OCI-LY3 (cell line): ENCODE measurements at regions not wholly inside any gene's neighbourhood (a gene's known extent, or its start where the extent isn't known, plus 50 kb on each side); places are given as distances from the start of the nearest gene placed in this dataset.

Experiments
- EZH2phosphoT487 ChIP-seq: fragments of 200-600 bp; shearing (Covaris generic); IDR thresholded peaks from 2 replicates; pipeline ENCODE4 v1.6.1; 2018; ENCODE audit warnings: antibody characterized with exemption, mixed run types, low read depth
- TF ChIP-seq, protein P1 (sequence below): fragments of 200-600, 300-600 bp; sonication (generic); IDR thresholded peaks from 2 replicates; pipeline ENCODE4 v1.5.1; 2014; ENCODE audit warnings: antibody characterized with exemption, low read length, low read depth

DNA sequence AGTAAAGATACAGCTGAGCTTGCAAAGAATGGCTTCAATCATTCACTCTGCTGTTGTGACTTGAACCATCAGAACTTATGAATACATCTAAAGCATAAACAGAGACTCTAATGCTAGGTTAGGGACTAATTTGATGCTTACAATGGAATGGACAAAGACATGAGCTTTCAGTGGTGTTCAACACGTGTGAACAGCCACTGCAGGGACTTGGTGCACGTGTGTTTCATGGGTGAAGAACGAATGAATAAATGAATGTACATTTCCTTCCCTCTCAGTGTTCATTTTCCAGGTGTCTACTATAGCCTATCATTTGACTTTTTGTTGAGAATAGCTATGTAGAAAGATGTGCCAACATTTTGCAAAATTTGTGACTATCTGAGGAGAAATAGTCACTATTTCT lies 98.3 kb downstream of the VIP start:
- TF ChIP-seq, protein P1, sequence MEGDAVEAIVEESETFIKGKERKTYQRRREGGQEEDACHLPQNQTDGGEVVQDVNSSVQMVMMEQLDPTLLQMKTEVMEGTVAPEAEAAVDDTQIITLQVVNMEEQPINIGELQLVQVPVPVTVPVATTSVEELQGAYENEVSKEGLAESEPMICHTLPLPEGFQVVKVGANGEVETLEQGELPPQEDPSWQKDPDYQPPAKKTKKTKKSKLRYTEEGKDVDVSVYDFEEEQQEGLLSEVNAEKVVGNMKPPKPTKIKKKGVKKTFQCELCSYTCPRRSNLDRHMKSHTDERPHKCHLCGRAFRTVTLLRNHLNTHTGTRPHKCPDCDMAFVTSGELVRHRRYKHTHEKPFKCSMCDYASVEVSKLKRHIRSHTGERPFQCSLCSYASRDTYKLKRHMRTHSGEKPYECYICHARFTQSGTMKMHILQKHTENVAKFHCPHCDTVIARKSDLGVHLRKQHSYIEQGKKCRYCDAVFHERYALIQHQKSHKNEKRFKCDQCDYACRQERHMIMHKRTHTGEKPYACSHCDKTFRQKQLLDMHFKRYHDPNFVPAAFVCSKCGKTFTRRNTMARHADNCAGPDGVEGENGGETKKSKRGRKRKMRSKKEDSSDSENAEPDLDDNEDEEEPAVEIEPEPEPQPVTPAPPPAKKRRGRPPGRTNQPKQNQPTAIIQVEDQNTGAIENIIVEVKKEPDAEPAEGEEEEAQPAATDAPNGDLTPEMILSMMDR = no peak
- TF ChIP-seq EZH2phosphoT487 = no peak
